ENCODE measurements at regions not wholly inside any gene's neighbourhood (a gene's known extent, or its start where the extent isn't known, plus 50 kb on each side); places are given as distances from the start of the nearest gene placed in this dataset.
"Not testable (repeated sequence)": the region's sequence is repeated elsewhere in the genome, so short reads cannot be mapped to it uniquely, and the experiment has no call there.

DNA sequence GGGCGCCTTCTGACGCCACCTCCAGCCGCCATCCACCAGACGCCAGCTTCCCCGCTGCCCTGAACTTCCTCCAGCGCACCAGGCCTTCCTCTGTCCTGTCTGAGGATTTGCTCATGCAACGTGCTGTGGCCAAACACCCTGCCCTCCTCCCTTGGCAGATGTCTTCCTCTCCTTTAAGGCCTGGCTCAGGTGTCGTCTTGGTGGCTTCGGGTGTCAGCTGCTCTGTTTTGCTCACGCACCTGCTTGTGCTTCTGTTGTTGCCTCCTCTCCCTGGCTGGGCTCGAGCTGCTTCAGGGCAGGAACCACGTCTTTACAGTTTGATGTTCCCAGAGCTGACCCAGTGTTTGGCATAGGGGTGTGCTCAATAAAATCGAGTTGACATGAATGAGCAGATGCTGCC, 87.7 kb upstream of the PZP start:
- not testable (repeated sequence) for H2AFZ ChIP-seq (ENCODE audit: low read length); H3K4me3 ChIP-seq (ENCODE audit: low read length in 2 of 2); H3K18ac ChIP-seq (ENCODE audit: low read length); H2BK120ac ChIP-seq (ENCODE audit: low read depth, low read length); H3K27me3 ChIP-seq (ENCODE audit: control insufficient read depth in 3 of 3, insufficient read depth in 3 of 3, low read depth in 1 of 3, low read length in 3 of 3); H3K36me3 ChIP-seq (replicated peaks in 1 of 2; ENCODE audit: control insufficient read depth in 2 of 2, insufficient read depth in 2 of 2, low read length in 2 of 2); H3K27ac ChIP-seq (replicated peaks; ENCODE audit: low read length); H2BK5ac ChIP-seq (ENCODE audit: low read length); H3K79me1 ChIP-seq (ENCODE audit: low read depth, low read length); H3K4ac ChIP-seq (ENCODE audit: low read length); H3K23ac ChIP-seq (ENCODE audit: low read depth, low read length, poor library complexity); DNase-seq (ENCODE audit: low spot score); H3K4me2 ChIP-seq (ENCODE audit: insufficient read depth, low read length, poor library complexity, severe bottlenecking); H3K4me1 ChIP-seq (ENCODE audit: control insufficient read depth in 2 of 2, insufficient read depth in 1 of 2, low read depth in 1 of 2, low read length in 2 of 2); H3K9ac ChIP-seq (ENCODE audit: low read depth, low read length, poor library complexity); H4K91ac ChIP-seq (ENCODE audit: low read depth, low read length, poor library complexity); H2BK15ac ChIP-seq (ENCODE audit: low read length); H2BK12ac ChIP-seq (ENCODE audit: low read length); H2AK5ac ChIP-seq (ENCODE audit: low read depth, low read length); H3K14ac ChIP-seq (ENCODE audit: low read length); H3K9me3 ChIP-seq (replicated peaks in 1 of 2; ENCODE audit: control insufficient read depth in 2 of 2, insufficient read depth in 1 of 2, low read depth in 1 of 2, low read length in 2 of 2); H4K8ac ChIP-seq (ENCODE audit: low read depth, low read length)
- WGBS, 2 donors (ENCODE audit: extremely low coverage in 2 of 2, insufficient read length in 2 of 2, insufficient replicate concordance in 1 of 2), result no CpG with 5 or more reads among the region's 13 CpGs

DNA sequence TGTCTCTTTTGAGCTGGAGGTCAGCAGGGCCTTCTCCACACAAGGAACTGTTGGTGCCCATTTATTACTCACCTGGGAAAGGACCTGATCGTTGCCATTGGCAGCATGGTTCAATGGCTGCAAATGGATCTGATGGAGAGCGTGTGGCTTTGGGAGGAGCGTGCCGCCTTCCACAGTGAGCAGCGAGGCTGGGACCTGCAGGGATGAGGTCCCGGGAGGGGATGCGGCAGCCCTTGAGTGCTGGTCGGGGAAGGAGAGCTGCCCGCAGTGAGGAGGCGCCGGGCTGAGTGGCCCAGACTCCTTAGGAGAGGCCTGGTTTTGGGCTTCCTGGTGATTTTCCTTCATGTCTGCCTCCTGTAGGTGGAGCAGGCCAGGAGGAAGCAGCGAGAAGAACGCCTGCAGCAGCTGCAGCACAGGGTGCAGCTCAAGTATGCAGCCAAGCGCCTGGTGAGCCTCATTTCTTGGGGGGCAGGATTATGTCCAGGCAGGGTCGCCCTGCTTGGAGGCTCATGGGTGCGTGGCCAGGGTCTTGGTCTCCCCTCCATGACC, 86.0 kb upstream of the PZP start:
- not testable (repeated sequence) for H3K9me3 ChIP-seq (replicated peaks in 1 of 2; ENCODE audit: control insufficient read depth in 2 of 2, insufficient read depth in 1 of 2, low read depth in 1 of 2, low read length in 2 of 2); H2BK12ac ChIP-seq (ENCODE audit: low read length); H3K27me3 ChIP-seq (ENCODE audit: control insufficient read depth in 3 of 3, insufficient read depth in 3 of 3, low read depth in 1 of 3, low read length in 3 of 3); H2BK15ac ChIP-seq (ENCODE audit: low read length); H3K9ac ChIP-seq (ENCODE audit: low read depth, low read length, poor library complexity); H3K18ac ChIP-seq (ENCODE audit: low read length); H3K23ac ChIP-seq (ENCODE audit: low read depth, low read length, poor library complexity); H3K14ac ChIP-seq (ENCODE audit: low read length); H2BK120ac ChIP-seq (ENCODE audit: low read depth, low read length); H3K4ac ChIP-seq (ENCODE audit: low read length); H2BK5ac ChIP-seq (ENCODE audit: low read length); H3K4me2 ChIP-seq (ENCODE audit: insufficient read depth, low read length, poor library complexity, severe bottlenecking); DNase-seq (ENCODE audit: low spot score); H3K79me1 ChIP-seq (ENCODE audit: low read depth, low read length); H4K91ac ChIP-seq (ENCODE audit: low read depth, low read length, poor library complexity); H3K27ac ChIP-seq (replicated peaks; ENCODE audit: low read length); H3K36me3 ChIP-seq (replicated peaks in 1 of 2; ENCODE audit: control insufficient read depth in 2 of 2, insufficient read depth in 2 of 2, low read length in 2 of 2); H2AK5ac ChIP-seq (ENCODE audit: low read depth, low read length); H3K4me1 ChIP-seq (ENCODE audit: control insufficient read depth in 2 of 2, insufficient read depth in 1 of 2, low read depth in 1 of 2, low read length in 2 of 2); H3K4me3 ChIP-seq (ENCODE audit: low read length in 2 of 2); H4K8ac ChIP-seq (ENCODE audit: low read depth, low read length); H2AFZ ChIP-seq (ENCODE audit: low read length)
- WGBS, 2 donors (ENCODE audit: extremely low coverage in 2 of 2, insufficient read length in 2 of 2, insufficient replicate concordance in 1 of 2), result no CpG with 5 or more reads among the region's 16 CpGs

DNA sequence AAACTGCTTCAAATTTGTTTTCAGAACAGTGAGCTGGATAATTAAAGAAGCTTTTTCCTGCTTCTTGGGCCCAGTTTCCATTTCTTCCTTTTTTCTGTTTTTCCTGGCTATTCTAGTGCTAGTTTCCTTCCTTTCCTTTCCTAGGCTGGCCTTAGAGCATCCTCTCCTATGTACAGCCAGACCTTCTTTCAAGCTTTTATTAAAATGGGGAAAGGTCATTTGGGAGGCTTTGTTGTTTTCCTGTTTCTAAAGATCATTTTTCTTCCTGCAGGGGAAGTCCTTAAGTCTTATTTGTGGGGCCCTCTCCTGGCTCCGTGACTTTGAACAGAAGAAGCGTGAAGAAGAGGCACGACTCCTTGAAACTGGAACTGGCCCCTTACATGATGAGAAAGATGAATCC, 85.2 kb upstream of the PZP start:
- not testable (repeated sequence) for H3K4ac ChIP-seq (ENCODE audit: low read length); H4K8ac ChIP-seq (ENCODE audit: low read depth, low read length); H3K27me3 ChIP-seq (ENCODE audit: control insufficient read depth in 3 of 3, insufficient read depth in 3 of 3, low read depth in 1 of 3, low read length in 3 of 3); H2AK5ac ChIP-seq (ENCODE audit: low read depth, low read length); H3K9ac ChIP-seq (ENCODE audit: low read depth, low read length, poor library complexity); H3K18ac ChIP-seq (ENCODE audit: low read length); H2BK12ac ChIP-seq (ENCODE audit: low read length); H2AFZ ChIP-seq (ENCODE audit: low read length); H3K23ac ChIP-seq (ENCODE audit: low read depth, low read length, poor library complexity); H2BK15ac ChIP-seq (ENCODE audit: low read length); H3K4me1 ChIP-seq (ENCODE audit: control insufficient read depth in 2 of 2, insufficient read depth in 1 of 2, low read depth in 1 of 2, low read length in 2 of 2); H2BK5ac ChIP-seq (ENCODE audit: low read length); H2BK120ac ChIP-seq (ENCODE audit: low read depth, low read length); H3K9me3 ChIP-seq (replicated peaks in 1 of 2; ENCODE audit: control insufficient read depth in 2 of 2, insufficient read depth in 1 of 2, low read depth in 1 of 2, low read length in 2 of 2); H3K4me3 ChIP-seq (ENCODE audit: low read length in 2 of 2); H3K4me2 ChIP-seq (ENCODE audit: insufficient read depth, low read length, poor library complexity, severe bottlenecking); H4K91ac ChIP-seq (ENCODE audit: low read depth, low read length, poor library complexity); H3K79me1 ChIP-seq (ENCODE audit: low read depth, low read length); H3K14ac ChIP-seq (ENCODE audit: low read length); DNase-seq (ENCODE audit: low spot score); H3K36me3 ChIP-seq (replicated peaks in 1 of 2; ENCODE audit: control insufficient read depth in 2 of 2, insufficient read depth in 2 of 2, low read length in 2 of 2); H3K27ac ChIP-seq (replicated peaks; ENCODE audit: low read length)
- no CpG with 5 or more reads among the region's 3 CpGs for WGBS, 2 donors (ENCODE audit: extremely low coverage in 2 of 2, insufficient read length in 2 of 2, insufficient replicate concordance in 1 of 2)

DNA sequence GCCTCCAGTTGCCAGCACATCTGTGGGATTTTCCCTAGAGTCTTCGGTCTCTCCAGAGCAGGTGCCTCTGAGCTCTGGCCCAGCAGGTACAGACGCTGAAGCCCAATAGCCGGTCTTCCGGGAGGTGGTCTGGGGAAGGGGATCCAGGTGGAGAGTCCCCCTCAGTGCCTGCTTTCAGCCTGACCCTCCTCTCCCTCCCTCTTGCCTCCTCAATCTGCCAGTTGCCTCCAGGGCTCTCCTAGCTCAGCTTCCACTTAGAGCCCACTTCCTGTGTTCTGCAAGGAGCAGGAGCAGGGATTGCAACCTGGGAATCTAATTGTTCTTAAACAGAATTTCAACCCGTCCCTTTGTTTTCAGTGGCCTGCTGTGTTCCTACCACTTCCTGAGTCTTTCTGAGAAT, 81.8 kb upstream of the PZP start:
- H3K18ac ChIP-seq (ENCODE audit: low read length); H3K4me3 ChIP-seq (ENCODE audit: low read length in 2 of 2); H4K8ac ChIP-seq (ENCODE audit: low read depth, low read length); H3K27ac ChIP-seq (replicated peaks; ENCODE audit: low read length); H3K9me3 ChIP-seq (replicated peaks in 1 of 2; ENCODE audit: control insufficient read depth in 2 of 2, insufficient read depth in 1 of 2, low read depth in 1 of 2, low read length in 2 of 2); DNase-seq (ENCODE audit: low spot score); H3K4ac ChIP-seq (ENCODE audit: low read length); H3K4me2 ChIP-seq (ENCODE audit: insufficient read depth, low read length, poor library complexity, severe bottlenecking); H2BK12ac ChIP-seq (ENCODE audit: low read length); H2BK15ac ChIP-seq (ENCODE audit: low read length); H3K27me3 ChIP-seq (ENCODE audit: control insufficient read depth in 3 of 3, insufficient read depth in 3 of 3, low read depth in 1 of 3, low read length in 3 of 3); H2AK5ac ChIP-seq (ENCODE audit: low read depth, low read length); H2AFZ ChIP-seq (ENCODE audit: low read length); H3K9ac ChIP-seq (ENCODE audit: low read depth, low read length, poor library complexity); H3K23ac ChIP-seq (ENCODE audit: low read depth, low read length, poor library complexity); H3K36me3 ChIP-seq (replicated peaks in 1 of 2; ENCODE audit: control insufficient read depth in 2 of 2, insufficient read depth in 2 of 2, low read length in 2 of 2); H4K91ac ChIP-seq (ENCODE audit: low read depth, low read length, poor library complexity); H3K14ac ChIP-seq (ENCODE audit: low read length); H3K4me1 ChIP-seq (ENCODE audit: control insufficient read depth in 2 of 2, insufficient read depth in 1 of 2, low read depth in 1 of 2, low read length in 2 of 2); H2BK120ac ChIP-seq (ENCODE audit: low read depth, low read length); H3K79me1 ChIP-seq (ENCODE audit: low read depth, low read length); H2BK5ac ChIP-seq (ENCODE audit: low read length): not testable (repeated sequence)
- no CpG with 5 or more reads among the region's 5 CpGs for WGBS, 2 donors (ENCODE audit: extremely low coverage in 2 of 2, insufficient read length in 2 of 2, insufficient replicate concordance in 1 of 2)
